ENCODE measurements at regions not wholly inside any gene's neighbourhood (a gene's known extent, or its start where the extent isn't known, plus 50 kb on each side); places are given as distances from the start of the nearest gene placed in this dataset.
"Not testable (repeated sequence)": the region's sequence is repeated elsewhere in the genome, so short reads cannot be mapped to it uniquely, and the experiment has no call there.

DNA sequence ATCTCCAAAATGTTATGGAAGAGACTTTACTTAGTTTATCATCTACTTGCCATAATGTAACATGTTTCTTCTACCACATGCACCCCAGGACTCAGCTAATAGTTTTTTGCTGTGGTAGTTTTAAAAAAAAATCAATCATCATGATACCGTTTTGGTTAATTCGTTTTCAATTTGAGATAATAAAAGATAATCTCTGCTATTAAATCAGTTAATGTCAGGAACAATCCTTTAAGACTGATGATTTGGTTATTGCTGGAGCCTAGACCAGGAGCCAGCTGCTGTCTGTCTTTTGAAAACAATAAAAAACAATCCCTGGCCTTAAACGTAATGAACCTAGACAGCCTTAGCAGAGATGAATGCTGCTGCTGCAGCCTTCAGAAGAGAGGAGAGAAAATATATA lies 403.7 kb downstream of the OXSM start:
- DNase-seq = no peak

DNA sequence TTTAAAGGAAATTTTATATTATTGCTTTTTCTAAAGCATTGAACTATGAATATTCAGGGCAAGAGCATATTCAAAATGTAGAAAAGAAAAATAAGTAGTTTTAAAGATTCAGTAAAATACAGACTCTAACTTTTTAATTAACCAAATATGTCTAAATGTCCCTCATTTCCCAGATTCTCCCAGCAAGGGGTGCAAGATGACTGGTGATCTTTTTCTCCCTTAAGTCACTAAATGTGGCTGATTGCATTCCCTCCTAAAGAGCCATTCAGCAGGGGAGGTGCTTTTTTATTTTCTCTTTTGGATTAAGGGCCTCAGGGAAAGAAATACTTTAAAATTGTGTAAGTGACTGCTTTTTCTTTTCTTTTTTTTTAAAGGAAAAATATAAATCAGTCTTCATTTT lies 406.9 kb downstream of the OXSM start:
- no peak for DNase-seq

DNA sequence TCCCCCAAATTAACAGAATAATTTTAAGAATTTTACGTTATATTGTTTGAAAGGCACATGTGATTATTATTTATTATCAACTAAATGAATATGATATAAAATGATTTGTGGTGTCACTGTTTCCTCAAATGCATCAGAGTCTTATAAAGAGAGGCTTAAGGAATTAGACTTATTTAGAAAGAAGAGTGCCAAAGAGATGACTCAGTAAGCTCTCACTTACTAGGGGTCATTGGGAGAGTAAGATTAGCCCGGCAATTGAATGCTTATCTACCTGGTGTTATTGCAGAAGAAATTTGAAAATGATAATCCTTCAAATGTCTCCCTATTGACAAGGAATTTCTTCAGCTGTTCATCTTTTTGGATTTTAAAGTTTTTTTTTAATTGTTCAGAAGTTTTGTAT lies 408.7 kb downstream of the OXSM start:
- DNase-seq = no peak

DNA sequence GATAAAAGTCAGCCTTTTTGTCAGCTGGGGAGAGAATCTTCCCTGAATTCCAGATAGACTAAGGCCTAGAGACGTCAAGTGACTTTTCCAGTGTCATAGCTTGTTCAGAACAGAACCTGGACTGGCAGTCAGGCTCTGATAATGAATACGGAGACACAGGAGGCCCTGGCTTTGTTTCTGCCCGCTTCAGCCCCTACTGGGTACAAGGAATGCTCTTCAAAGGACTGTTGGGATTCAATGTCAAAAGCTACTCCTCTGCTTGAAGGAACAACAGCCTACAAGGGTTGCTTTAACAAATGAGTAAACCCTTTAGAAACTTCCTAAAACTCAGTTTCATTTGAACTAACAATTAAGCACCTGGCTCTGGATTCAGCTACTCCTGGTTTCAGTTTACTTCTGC lies 412.3 kb downstream of the OXSM start:
- no peak for DNase-seq

DNA sequence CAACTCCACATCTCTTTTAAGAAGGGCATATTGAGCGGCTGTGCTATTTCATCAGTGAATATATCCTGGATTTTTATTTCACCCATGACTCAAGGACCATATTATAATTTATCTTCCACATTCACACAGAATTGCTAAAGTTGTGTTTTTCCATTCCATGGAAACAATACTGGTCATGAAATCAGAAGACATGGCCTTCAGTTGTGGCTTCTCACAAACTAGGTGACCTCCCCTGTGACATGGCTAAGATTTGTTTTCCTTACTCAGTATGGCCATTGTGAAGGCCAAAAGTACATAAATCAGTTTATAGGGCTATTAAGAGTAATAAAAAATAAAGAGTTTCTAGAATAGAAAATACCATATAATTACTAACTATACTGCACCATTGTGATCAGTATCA lies 415.6 kb downstream of the OXSM start:
- no peak for DNase-seq

DNA sequence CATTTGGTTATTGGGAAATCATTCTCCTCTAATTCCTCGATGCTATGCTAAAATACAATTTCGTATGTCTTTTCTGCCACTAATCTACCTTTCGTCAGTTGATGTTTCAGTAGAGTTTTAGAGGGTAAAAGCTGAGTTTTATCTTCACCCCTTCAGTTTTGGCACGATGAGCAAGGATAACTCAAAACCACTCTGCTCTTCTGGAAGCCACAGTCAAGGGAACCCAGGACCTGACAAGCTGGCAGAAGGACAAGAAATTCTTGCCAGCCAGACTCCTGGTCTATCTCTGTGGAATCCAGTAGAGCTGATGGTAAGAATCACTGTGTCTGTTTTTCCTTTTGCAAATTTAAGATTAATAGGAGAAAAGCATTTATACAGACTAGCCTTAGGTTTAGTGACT lies 414.4 kb upstream of the LRRC3B start:
- DNase-seq = no peak

DNA sequence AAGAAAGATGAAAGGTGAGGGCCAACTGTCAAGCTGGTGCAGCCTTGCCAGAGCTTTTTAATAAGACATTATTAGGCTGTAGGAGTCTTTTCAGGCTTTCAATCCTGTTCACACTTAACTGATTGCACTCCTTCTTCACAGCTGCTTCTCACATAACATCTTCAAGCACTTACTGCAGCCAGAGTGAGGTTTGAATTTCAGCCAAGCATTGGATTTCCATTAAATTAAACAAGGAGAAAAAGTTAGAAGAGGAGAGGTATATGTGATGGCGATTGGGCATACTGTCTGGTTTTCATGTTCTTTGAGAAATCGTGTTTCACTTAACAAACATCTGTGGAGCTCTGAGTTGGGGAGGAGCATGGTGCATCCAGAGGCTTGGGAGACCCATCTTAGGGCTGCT lies 392.8 kb upstream of the LRRC3B start:
- no peak for DNase-seq

DNA sequence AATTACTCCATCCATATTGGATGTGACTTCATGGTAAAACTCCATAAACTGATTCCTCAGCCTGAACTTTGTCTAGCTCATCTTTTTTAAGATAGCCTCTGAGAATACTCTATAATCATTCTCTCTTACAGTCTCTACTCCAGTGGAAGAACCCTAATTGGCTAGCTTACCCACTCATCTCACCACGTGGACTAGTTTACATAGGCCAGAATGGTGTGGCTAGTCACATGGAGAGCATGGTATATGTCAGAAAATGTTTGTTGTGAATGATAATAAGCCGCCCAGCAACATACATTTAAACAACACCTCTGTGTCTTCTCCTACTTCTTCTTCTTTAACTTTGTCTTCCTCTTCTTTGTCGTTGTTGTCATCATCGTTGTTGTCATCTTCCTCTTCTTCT lies 389.2 kb upstream of the LRRC3B start:
- no peak for DNase-seq

DNA sequence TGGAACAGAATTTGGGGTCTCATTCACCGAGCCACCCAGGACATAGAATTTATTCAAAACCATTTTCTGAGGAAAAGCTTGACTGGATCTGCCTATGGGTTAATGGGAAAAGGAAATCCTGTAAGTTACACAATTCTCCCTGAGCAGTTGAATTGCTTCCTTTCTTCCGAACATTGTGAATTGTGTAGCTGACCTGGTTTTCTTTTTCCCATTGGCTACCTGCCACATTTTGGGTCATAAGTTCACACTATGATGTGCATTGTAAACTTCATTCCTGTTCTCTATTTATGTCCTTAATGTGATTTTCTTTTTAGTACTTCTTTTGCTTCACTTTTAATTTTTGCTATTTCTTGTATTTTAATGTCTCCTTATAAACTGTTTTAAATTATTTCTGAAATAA lies 386.0 kb upstream of the LRRC3B start:
- DNase-seq = no peak

DNA sequence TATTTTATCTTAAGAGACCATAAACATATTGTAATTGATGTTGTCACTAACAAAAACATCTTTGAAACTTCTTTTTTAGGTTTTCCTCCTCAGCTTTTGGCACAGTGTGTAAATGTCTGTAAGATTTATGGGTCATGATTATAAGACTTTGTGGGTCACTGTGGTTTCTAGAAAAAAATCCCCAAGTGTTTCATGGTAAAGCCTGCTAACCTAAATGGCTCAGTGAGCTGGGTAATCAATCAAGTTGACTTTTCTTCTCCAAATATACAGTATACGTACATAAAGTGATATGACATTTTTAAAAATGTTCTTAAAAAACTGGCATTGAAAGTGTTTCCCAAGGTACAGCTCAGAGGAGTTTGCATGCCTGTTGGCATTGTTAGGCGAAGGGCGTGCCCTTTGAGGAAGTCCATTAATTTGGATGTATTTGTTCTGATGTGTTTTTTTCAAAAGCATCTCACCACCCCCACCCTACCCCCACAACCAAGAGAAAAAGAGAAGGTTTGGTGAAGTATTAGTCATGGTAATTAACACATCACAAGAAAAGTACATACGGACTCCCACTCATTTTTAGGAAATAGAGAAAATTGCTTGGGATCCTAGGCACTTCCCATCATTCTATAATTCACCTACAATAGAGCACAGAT lies 385.4 kb upstream of the LRRC3B start:
- DNase-seq = no peak

DNA sequence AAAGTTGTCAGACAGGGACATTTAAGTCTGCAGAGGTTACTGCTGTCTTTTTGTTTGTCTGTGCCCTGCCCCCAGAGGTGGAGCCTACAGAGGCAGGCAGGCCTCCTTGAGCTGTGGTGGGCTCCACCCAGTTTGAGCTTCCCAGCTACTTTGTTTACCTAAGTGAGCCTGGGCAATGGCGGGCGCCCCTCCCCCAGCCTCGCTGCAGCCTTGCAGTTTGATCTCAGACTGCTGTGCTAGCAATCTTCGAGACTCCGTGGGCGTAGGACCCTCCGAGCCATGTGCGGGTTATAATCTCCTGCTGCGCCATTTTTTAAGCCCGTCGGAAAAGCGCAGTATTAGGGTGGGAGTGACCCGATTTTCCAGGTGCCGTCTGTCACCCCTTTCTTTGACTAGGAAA lies 378.0 kb upstream of the LRRC3B start:
- DNase-seq = not testable (repeated sequence)

DNA sequence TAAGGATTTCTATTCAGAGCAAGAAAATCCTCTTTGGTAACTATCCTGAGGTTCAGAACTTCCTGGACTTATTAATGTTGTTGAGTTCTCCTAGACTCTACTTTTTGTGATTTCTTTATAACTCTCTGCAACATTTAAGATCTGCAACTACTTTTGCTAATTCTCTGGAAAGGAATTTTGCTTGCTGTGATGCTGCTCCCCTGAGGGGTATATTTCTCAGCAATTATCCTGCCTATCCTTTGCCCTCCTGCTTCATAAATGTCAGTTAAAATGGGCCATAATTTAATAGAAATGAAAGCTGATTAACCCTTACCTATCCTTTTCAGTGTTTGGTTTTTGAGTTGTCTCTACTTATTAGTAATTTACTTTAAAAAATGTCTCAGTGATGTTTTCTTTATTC lies 377.3 kb upstream of the LRRC3B start:
- no peak for DNase-seq

DNA sequence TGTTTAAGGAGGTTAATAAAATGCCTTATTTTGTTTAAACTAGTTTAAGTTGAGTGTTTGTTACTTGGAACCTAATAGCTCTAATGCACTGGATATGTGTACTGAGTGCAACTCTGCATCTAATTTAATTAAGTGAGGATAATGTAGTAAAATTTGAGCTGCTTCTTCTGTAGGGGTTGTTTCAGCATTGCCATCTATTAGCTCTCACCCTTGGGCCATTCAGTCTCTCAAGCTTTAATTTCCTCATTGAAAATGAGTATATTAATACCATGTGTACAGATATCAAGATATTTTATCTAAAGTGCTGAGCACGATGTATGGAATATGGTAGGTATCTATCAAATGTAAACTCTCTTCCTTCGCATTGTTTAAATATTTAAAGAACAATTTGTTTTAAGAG lies 375.7 kb upstream of the LRRC3B start:
- DNase-seq = no peak

DNA sequence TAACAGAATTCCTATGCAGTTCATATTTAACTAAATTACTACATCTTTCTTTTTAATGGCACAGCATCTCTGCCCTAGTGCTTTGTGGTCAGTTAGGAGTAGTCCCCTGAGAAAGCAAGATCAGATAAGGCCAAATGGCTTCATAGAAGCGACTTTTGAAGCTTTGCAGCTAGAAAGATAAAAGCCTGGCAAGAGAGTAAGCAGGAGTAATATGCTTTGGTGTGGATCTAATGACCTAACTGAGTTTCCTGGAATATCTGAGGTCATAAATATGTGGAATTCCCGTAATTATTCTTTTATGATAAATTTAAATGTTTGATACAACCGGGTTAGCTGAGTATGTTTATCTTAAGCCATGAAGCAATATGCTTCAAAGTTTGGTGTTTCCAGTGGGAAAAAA lies 374.9 kb upstream of the LRRC3B start:
- DNase-seq = no peak

DNA sequence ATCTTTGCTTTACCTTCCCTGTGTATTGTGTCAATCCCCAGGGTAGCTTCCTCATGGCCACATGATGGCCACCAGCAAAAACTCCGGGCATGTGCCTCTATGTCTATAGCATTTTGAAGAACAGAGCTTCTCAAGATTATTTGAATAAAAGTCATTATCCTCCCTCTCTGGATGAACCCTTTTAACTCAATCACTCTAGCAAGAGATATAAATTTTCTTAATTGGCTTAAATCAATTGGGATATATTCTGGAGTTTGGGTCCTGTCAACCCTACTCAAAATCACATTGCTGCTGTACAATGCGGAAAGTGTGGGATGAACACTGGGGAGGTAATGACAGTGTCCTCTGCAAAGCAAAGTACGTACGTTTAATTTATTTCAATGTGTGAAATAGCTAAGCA lies 370.6 kb upstream of the LRRC3B start:
- no peak for DNase-seq

DNA sequence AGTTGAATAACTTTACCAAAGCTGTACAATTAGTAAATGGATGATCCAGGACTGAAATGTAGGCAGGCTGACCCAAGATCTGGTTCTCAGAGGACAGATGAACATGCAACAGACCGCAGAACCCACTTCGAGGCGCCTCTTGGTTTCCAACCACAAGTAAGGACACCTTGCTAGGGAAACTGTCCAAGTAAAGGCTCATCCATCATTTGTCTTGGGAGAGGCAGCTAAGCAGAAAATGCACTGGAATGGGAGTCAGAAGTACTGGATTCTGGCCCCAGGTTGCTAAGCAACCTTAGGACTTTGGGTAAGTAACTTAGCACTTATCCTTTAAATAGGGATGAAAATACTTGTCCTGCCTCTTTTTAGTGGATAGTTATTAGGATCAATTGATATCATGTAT lies 366.3 kb upstream of the LRRC3B start:
- DNase-seq = no peak

DNA sequence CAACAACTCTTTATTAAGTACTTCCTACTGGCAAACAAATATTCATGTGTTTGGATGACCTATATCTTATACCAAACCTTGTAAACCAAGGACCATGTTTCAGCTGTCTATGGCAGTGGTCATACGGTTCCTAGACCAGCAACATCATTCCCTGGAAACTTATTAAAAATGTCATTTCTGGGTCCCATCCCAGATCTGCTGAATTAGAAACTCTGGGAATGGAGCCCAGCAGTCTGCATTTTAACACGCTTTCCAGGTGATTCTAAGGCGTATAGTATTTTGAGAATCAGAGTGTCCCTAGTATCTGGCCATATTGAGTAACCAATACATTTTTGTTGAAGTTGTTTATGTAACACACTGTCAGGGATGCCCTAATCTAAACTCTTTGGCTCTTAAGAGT lies 363.4 kb upstream of the LRRC3B start:
- no peak for DNase-seq

DNA sequence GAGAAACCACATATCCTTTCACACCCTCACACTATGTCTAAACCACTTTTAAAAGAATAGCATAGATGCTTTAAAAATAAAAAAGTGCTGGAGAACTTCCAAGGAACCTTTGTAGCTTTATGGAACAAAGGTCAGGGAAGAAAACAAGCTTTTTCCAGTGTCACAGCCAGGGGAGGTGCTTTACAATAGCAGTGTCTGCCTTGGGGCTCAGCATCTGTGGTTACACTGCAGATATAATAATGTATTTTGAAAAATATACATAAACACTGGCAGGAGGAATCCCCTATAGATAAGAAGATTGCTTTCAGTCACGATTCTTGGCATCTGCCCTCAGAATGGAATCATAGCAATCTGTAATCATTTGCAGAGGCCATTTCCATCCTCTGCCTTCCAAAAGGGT lies 362.4 kb upstream of the LRRC3B start:
- DNase-seq = no peak

DNA sequence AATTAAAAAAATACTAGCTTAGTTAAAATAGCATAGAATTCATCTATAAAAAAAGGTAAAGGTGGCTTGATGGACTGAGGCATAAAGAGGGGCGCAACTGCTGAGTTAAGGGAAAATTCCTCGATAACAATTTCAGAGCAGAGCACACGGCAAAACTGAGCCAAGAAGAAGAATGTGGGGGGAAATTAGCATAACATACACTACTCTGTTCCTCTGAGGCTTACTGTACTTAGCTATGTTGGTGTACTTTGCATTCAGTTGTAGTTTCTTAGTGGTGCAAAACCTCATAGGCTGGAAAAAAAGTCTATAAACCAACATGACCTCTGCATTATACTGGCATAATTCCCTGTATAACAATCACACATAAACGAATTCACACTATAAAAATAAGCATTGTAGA lies 357.9 kb upstream of the LRRC3B start:
- DNase-seq = no peak

DNA sequence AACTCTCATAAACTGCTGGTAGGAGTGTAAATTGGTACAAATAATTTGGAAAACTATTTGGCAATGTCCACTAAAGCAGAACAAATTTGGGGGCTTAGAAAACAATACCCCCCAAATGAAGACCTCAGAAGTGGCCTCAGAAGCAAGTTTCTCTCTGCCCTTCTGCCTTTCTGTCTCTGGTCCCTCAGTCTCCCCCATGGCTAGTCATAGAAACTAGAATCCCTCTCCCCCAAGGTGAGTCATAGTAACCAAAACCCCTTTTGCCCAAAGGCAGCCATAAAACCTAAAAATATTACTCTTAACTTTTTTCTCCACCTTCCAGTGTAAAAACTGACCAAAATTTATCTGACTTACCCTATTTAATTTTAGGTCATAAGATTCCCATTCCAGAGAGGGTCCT lies 350.7 kb upstream of the LRRC3B start:
- no peak for DNase-seq

DNA sequence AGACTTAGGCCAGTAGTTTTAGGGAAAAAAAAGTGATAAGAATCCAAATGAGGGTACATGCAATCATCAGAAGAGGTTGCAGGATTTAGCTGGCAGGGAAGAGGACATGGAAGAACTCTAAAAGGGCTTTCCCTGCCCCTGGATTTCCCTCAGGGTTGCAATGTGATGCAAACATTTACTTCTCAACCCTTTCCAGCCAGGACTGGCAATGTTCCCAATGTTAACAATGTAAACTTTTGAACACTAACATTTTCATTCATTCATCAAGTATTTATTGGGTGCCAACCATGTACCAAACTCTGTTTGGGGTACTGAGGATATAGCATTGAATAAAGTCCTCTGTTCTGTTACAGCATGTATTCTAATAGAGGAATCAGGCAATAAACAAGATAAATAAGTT lies 349.4 kb upstream of the LRRC3B start:
- DNase-seq = no peak

DNA sequence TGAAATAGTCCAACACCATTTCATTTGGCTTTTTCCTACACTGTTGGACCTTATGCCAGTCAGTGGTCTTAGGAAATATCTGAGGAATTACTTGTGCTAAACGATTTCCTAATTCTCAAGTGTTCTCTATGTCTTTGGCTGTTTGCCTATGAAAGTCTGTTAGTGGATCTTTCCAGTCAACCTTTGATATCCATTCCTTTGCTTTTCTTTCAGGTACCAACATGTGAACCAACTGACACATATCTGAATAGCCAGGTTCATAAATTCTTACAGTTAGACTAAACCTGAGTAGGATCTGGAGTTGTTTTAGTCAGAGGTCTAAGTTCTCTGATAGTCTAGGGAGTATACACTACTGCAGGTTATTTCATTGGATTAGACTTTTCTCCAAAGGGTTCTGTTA lies 343.5 kb upstream of the LRRC3B start:
- no peak for DNase-seq

DNA sequence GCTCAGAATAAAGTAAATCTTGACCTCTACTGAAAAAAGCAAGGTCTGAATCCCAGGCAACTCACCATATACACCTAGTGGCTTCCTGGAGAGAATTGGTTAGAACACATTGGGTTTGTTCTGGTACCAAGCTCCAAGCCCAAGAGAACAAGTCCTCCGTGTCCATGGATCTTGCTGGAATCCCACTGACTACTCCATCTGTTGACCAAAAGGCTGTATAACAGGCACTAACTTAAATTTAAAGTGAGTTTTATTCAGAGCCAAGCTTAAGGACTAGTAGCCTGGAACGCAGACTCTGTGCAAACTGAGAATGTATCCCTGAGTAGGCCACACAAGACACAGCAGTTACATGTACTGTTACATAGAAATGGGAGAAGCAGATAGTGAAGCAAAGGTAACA lies 342.1 kb upstream of the LRRC3B start:
- DNase-seq = no peak

DNA sequence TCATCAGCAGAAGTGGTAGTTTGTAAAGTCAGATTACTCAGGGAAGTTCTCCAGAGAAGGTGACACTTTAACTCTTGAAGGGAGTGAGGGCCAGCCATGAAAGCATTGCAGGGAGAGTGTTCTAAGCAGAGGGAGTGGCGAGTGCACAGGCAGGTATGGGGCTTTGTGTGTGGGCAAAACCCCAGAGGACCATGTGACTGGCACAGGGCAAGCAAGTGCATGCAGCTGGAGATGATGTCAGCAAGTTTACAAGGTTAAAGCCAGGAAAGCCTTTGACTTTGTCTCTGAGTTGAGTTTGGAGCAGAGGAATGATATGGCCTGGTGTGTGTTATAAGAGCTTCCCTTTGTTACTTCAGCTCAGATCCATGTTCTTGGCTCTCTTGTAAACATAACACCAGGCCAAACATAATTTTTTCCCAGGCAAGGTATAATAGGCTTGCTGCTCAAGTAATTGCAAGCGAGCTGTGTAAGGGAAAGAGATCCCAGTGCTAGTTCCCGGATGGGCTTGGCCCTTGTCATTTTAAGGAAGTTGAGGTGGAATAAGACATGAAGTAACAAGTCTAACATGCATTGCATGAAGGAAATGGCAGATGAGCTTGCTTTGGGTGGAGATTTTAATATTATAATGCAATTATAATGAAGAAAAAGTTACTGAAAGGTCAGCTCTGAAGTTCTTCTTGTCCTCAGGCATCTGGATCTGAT lies 341.1 kb upstream of the LRRC3B start:
- DNase-seq = no peak

DNA sequence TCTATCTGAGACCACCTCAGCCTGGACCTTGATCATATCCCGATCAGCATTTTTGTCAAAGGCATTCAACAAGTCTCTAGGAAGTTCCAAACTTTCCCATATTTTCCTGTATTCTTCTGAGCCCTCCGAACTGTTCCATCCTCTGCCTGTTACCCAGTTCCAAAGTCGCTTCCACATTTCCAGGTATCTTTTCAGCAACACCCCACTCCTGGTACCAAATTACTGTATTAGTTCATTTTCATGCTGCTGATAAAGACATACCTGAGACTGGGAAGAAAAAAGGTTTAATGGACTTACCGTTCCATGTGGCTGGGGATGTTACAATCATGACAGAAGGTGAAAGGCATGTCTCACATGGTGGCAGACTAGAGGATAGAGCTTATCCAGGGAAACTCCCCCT lies 338.1 kb upstream of the LRRC3B start:
- DNase-seq = not testable (repeated sequence)
